ENCODE measurements at regions not wholly inside any gene's neighbourhood (a gene's known extent, or its start where the extent isn't known, plus 50 kb on each side); places are given as distances from the start of the nearest gene placed in this dataset.
A peak's percentile ranks its signal among the peaks of the same experiment; 100 is the strongest.

GRCh38 chr6:117829594-117830319 is 77.3 kb upstream of the SLC35F1 start:
- H3K27ac ChIP-seq (ENCODE audit: low read depth, low read length), result no peak overlapping the region
- no peaks in the 10 kb centered on the region for H3K36me3 ChIP-seq (ENCODE audit: control insufficient read depth, insufficient read depth, low read length)
- H3K4me1 ChIP-seq (ENCODE audit: control insufficient read depth, insufficient read depth, low read length), result peaks cover 10% of the 10 kb centered on the region
- H3K9ac ChIP-seq (ENCODE audit: low read depth, low read length), result peak overlapping the region; percentile 79
- H3K27me3 ChIP-seq (ENCODE audit: control insufficient read depth, insufficient read depth, low read length), result no peaks in the 10 kb centered on the region
- no peaks in the 10 kb centered on the region for H3K9me3 ChIP-seq (ENCODE audit: control insufficient read depth, insufficient read depth, low read length)
- peak overlapping the region; percentile 84 for H3K4me3 ChIP-seq (ENCODE audit: low read depth, low read length)

GRCh38 chr6:117837261-117837660 is 69.8 kb upstream of the SLC35F1 start:
- Histone ChIP-seq H3K4me1 (ENCODE audit: control insufficient read depth, insufficient read depth, low read length) (peaks cover 5% of the 10 kb centered on the region; the same call in 1 of the 2 replicates), H3K9me3 (ENCODE audit: control insufficient read depth, insufficient read depth, low read length) (no peaks in the 10 kb centered on the region), H3K4me3 (ENCODE audit: low read depth, low read length) (no peak overlapping the region), H3K36me3 (ENCODE audit: control insufficient read depth, insufficient read depth, low read length) (no peaks in the 10 kb centered on the region), H3K9ac (ENCODE audit: low read depth, low read length) (no peak overlapping the region), H3K27ac (ENCODE audit: low read depth, low read length) (no peak overlapping the region), H3K27me3 (ENCODE audit: control insufficient read depth, insufficient read depth, low read length) (no peaks in the 10 kb centered on the region)

- no peaks in the 10 kb centered on the region for H3K9me3 ChIP-seq (ENCODE audit: control insufficient read depth, insufficient read depth, low read length)
- peaks cover 5% of the 10 kb centered on the region; the same call in 1 of the 2 replicates for H3K4me1 ChIP-seq (ENCODE audit: control insufficient read depth, insufficient read depth, low read length)
- H3K27me3 ChIP-seq (ENCODE audit: control insufficient read depth, insufficient read depth, low read length), result no peaks in the 10 kb centered on the region
- H3K36me3 ChIP-seq (ENCODE audit: control insufficient read depth, insufficient read depth, low read length), result no peaks in the 10 kb centered on the region
- H3K9ac ChIP-seq (ENCODE audit: low read depth, low read length), result no peak overlapping the region
- no peak overlapping the region for H3K27ac ChIP-seq (ENCODE audit: low read depth, low read length)
- H3K4me3 ChIP-seq (ENCODE audit: low read depth, low read length), result no peak overlapping the region
Measured at GRCh38 chr6:117840541-117840983, 66.5 kb upstream of the SLC35F1 start.

- H3K4me3 ChIP-seq (ENCODE audit: low read depth, low read length), result no peak overlapping the region
Measured at GRCh38 chr6:117847912-117848311, 59.2 kb upstream of the SLC35F1 start.

GRCh38 chr6:117849087-117849486 is 58.0 kb upstream of the SLC35F1 start:
- Histone ChIP-seq H3K27ac (ENCODE audit: low read depth, low read length) (no peak overlapping the region), H3K36me3 (ENCODE audit: control insufficient read depth, insufficient read depth, low read length) (no peaks in the 10 kb centered on the region), H3K9ac (ENCODE audit: low read depth, low read length) (no peak overlapping the region), H3K9me3 (ENCODE audit: control insufficient read depth, insufficient read depth, low read length) (0 out of 2 replicates have a peak, but pooled peaks cover 3% of the 10 kb centered on the region), H3K27me3 (ENCODE audit: control insufficient read depth, insufficient read depth, low read length) (no peaks in the 10 kb centered on the region), H3K4me1 (ENCODE audit: control insufficient read depth, insufficient read depth, low read length) (peaks cover 10% of the 10 kb centered on the region), H3K4me3 (ENCODE audit: low read depth, low read length) (no peak overlapping the region)

More at GRCh38 chr6:117847912-117848311, 59.2 kb upstream of the SLC35F1 start:
- Histone ChIP-seq H3K9me3 (ENCODE audit: control insufficient read depth, insufficient read depth, low read length) (0 out of 2 replicates have a peak, but pooled peaks cover 3% of the 10 kb centered on the region), H3K4me1 (ENCODE audit: control insufficient read depth, insufficient read depth, low read length) (peaks cover 10% of the 10 kb centered on the region), H3K27ac (ENCODE audit: low read depth, low read length) (no peak overlapping the region), H3K36me3 (ENCODE audit: control insufficient read depth, insufficient read depth, low read length) (no peaks in the 10 kb centered on the region), H3K9ac (ENCODE audit: low read depth, low read length) (no peak overlapping the region), H3K27me3 (ENCODE audit: control insufficient read depth, insufficient read depth, low read length) (no peaks in the 10 kb centered on the region)
